GM21367 (cell line): ENCODE measurements at regions not wholly inside any gene's neighbourhood (a gene's known extent, or its start where the extent isn't known, plus 50 kb on each side); places are given as distances from the start of the nearest gene placed in this dataset.

Experiments
- ATAC-seq: cut with Tn5 transposase; IDR thresholded peaks from one replicate; pipeline ENCODE4 v1.9.1; 2021; ENCODE audit not compliant: unreplicated experiment

GRCh38 chr4:189440716-189441115, 500.0 kb upstream of the FRG1 start:
- no peak for ATAC-seq

- no peak for ATAC-seq
Observed at GRCh38 chr4:189443341-189443740, 497.3 kb upstream of the FRG1 start.

GRCh38 chr4:189445613-189446012, 495.1 kb upstream of the FRG1 start:
- no peak for ATAC-seq

GRCh38 chr4:189463734-189464133, 476.9 kb upstream of the FRG1 start:
- ATAC-seq, result no peak

- no peak for ATAC-seq
Observed at GRCh38 chr4:189494407-189494806, 446.3 kb upstream of the FRG1 start.

GRCh38 chr4:189497516-189497915, 443.2 kb upstream of the FRG1 start:
- ATAC-seq, result no peak

- ATAC-seq, result no peak
Observed at GRCh38 chr4:189497996-189498395, 442.7 kb upstream of the FRG1 start.

- ATAC-seq, result no peak
Observed at GRCh38 chr4:189498457-189498856, 442.2 kb upstream of the FRG1 start.

- ATAC-seq, result no peak
Observed at GRCh38 chr4:189499696-189500095, 441.0 kb upstream of the FRG1 start.

- ATAC-seq, result no peak
Observed at GRCh38 chr4:189500970-189501369, 439.7 kb upstream of the FRG1 start.

- no peak for ATAC-seq
Observed at GRCh38 chr4:189502841-189503435, 437.7 kb upstream of the FRG1 start.

GRCh38 chr4:189504220-189504619, 436.5 kb upstream of the FRG1 start:
- ATAC-seq, result no peak

GRCh38 chr4:189505380-189505779, 435.3 kb upstream of the FRG1 start:
- no peak for ATAC-seq

GRCh38 chr4:189506080-189506479, 434.6 kb upstream of the FRG1 start:
- ATAC-seq, result no peak

GRCh38 chr4:189507060-189507459, 433.6 kb upstream of the FRG1 start:
- no peak for ATAC-seq

- ATAC-seq, result no peak
Observed at GRCh38 chr4:189510601-189511000, 430.1 kb upstream of the FRG1 start.

- ATAC-seq, result no peak
Observed at GRCh38 chr4:189511581-189511980, 429.1 kb upstream of the FRG1 start.

GRCh38 chr4:189513421-189513820, 427.3 kb upstream of the FRG1 start:
- ATAC-seq, result no peak

- no peak for ATAC-seq
Observed at GRCh38 chr4:189514209-189514608, 426.5 kb upstream of the FRG1 start.

- no peak for ATAC-seq
Observed at GRCh38 chr4:189516902-189517301, 423.8 kb upstream of the FRG1 start.

GRCh38 chr4:189519186-189519585, 421.5 kb upstream of the FRG1 start:
- no peak for ATAC-seq

- no peak for ATAC-seq
Observed at GRCh38 chr4:189525304-189525703, 415.4 kb upstream of the FRG1 start.

- no peak for ATAC-seq
Observed at GRCh38 chr4:189530848-189531247, 409.8 kb upstream of the FRG1 start.

- no peak for ATAC-seq
Observed at GRCh38 chr4:189533603-189534002, 407.1 kb upstream of the FRG1 start.
